Islet precursor cell (in vitro differentiated cells): ENCODE measurements at regions not wholly inside any gene's neighbourhood (a gene's known extent, or its start where the extent isn't known, plus 50 kb on each side); places are given as distances from the start of the nearest gene placed in this dataset.
"Not testable (repeated sequence)": the region's sequence is repeated elsewhere in the genome, so short reads cannot be mapped to it uniquely, and the experiment has no call there.

Experiments
- DNase-seq: peaks from one replicate; pipeline ENCODE4 v3.0.0-alpha.2; 2018

DNA sequence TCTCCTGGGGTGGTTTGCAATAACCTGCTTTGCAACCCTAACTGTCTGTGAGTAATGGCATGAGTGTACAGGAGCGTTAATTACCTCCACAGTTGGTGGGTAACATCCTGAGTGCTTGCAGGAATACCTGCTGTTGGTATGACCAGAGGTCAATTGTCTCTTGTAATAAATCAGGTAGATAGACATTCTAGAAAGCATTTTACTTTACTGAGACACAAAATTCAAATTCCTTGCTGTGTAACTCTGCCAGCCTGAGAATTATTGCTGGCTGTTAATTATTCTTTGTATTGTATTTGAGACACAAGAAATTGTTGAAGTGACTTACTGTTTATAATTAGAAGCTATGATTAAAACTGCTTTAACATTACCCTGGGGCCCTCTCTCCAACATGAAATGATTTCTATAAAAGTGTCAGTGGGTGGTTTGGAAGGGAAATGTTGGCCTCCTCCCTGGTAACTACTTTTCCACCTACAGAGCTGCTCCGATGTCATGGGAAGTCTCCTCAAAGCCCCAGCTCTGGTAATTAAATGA lies 150.8 kb upstream of the ADCY2 start:
- peak; percentile 62 for DNase-seq

DNA sequence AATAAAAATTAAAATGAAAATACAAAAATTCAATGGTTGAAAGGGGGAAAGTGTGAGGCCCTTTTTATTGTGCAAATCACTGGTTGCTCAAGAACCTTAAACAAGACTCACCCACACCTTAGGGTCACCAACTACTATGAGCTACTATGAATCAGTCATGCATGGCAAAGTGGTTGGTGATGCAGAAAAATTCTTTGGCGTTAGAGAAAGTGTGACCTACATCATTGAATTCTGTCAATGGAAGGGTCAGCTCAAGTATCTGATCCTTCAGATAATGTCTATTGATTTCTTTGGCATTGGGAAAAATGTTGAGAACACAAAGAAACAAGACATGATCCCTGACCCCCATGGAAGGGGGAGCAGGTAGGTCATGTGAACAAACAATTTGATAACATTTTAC lies 149.7 kb upstream of the ADCY2 start:
- no peak for DNase-seq

DNA sequence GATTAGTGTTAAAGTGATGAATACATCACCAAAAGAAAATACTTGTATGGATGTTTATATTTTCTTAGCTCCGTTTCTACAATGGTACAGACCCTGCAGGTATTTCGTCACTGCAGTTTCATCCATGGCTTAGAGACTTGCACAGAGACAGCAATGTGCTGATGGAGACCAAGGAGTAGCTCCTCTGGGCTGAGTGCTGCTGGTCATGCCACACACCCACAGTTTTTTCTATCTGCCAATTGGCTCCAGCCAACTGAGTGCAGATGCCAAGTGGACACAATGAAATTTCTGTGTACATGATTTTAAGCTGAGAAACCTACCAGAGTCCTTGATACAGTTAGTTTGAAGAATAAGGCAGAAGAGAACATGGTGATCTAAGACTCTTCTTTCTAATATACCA lies 145.9 kb upstream of the ADCY2 start:
- DNase-seq, result no peak

DNA sequence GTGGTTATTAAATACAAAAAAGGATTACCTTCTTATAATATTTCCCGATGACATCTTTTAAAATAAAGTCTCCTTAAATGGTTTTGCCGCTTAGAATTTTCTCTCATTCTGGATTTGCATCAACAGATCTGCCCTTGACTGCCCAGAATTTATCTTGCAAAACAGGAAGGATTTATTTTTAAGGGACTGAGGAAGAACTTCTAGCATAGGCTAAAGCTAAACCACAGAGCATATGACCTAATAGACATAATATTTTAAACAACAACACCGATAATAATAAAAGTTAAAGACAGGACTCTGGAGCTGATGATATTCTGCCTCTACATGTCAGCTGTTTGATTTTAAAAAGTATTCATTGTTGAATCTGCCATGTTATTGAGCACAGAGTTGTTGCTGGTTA lies 145.3 kb upstream of the ADCY2 start:
- DNase-seq, result no peak

DNA sequence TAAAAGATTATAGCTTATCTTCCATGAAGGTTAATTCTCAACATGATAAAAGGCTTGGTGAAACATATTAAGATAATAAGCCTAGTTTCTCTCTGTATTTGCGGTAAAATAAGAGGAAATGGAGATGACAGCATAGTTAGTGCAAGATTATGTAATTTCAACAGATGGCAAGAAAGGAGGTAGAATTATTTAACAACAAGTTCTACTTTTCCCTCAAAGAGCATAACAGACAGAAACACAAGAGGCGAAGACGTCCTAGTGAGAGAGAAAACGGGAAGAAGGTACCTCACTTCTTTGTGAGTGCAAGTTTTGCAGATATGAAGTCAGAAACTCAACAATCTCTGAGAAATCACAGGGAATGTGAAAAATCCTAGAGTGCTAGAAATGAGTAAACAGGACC lies 144.8 kb upstream of the ADCY2 start:
- DNase-seq, result no peak

DNA sequence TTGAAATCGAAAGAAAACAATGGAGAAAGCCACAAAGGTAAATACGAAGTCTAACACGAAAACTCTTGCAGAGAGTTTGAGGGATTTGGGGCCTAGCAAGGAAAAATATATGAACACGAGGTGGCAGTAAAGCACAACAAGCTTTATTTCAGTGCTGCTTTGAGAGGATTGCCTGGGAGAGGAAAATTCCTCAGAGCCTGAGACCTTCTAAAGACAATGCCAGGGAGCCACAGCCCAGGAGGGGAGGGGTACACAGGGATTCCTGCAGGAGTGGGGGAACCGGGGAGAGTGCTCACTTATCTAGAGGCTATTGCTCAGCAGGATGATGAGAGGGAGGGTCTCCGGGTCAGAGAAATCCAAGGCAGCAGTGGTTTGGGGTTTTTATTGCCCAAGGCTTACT lies 134.9 kb upstream of the ADCY2 start:
- DNase-seq, result peak; percentile 82

DNA sequence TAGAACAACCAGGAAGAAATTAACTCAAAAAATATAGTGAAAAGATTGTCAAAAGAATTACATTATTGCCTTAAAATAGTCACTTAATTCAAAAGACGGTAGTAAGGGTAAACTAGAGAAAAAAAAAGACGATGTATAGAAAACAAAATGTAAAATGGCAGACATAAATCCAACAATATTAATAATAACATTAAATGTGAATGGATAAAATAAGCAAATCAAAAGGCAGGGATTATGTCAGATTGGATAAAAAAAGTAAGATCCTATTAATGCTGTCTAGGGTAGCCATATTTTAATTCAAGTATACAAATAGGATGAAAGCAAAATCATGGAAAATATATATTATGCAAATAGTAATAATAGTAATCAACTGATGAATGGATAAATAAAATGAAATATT lies 134.0 kb upstream of the ADCY2 start:
- DNase-seq, result no peak

DNA sequence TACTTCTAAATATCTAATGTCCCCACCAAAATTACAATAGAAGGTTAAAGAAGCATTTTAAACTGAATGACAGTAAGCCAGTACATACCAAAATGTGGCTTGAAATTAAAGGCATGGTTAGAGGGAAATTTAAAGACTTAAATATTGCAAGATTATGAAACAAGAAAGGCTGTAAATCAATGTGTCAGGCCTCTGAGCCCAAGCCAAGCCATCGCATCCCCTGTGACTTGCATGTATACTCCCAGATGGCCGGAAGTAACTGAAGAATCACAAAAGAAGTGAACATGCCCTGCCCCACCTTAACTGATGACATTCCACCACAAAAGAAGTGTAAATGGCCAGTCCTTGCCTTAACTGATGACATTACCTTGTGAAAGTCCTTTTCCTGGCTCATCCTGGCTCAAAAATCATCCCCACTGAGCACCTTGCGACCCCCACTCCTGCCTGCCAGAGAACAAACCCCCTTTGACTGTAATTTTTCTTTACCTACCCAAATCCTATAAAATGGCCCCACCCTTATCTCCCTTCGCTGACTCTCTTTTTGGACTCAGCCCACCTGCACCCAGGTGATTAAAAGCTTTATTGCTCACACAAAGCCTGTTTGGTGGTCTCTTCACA lies 132.4 kb upstream of the ADCY2 start:
- DNase-seq, result not testable (repeated sequence)

DNA sequence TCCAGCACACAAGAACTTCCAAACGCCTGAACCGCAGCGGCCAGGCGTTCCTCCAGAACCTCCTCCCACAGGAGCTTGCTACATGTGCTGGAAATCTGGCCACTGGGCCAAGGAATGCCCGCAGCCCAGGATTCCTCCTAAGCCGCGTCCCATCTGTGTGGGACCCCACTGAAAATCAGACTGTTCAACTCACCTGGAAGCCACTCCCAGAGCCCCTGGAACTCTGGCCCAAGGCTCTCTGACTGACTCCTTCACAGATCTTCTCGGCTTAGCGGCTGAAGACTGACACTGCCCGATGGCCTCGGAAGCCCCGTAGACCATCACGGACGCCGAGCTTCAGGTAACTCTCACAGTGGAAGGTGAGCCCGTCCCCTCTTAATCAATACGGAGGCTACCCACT lies 130.2 kb upstream of the ADCY2 start:
- not testable (repeated sequence) for DNase-seq

DNA sequence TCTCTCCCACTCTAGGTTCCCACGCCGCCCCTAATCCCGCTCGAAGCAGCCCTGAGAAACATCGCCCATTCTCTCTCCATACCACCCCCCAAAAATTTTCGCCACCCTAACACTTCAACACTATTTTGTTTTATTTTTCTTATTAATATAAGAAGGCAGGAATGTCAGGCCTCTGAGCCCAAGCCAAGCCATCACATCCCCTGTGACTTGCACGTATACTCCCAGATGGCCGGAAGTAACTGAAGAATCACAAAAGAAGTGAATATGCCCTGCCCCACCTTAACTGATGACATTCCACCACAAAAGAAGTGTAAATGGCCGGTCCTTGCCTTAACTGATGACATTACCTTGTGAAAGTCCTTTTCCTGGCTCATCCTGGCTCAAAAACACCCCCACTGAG lies 127.2 kb upstream of the ADCY2 start:
- DNase-seq, result not testable (repeated sequence)

DNA sequence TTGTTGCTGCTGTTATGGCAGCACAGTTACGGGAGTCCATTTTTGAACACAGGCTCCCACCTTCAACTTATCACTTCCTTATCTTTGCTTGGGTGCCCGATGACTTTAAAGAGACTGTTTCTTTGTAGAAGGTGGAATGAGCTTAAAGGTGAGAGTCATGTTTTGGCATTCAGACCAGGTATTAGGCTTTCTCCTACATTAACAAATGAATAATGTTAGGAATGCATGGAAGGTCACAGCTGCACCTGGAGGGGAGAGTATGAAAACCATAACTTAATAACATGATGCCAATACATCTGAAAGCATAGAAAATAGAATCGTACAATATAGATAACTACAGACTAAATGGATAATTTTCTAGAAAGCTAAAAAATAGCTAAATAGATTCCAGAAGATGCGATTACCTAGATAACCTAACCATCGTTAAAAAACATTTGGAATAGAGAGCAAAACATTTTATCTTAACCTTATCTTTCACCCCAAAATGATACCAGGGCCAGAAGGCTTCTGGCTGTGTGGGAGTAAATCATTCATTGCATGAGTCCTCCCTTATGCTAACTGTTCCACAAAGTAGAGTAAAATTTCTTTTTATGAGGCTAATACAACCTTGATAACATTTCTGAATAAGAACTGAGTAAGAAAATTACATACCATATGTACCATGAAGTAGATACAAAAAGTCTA lies 126.2 kb upstream of the ADCY2 start:
- no peak for DNase-seq

DNA sequence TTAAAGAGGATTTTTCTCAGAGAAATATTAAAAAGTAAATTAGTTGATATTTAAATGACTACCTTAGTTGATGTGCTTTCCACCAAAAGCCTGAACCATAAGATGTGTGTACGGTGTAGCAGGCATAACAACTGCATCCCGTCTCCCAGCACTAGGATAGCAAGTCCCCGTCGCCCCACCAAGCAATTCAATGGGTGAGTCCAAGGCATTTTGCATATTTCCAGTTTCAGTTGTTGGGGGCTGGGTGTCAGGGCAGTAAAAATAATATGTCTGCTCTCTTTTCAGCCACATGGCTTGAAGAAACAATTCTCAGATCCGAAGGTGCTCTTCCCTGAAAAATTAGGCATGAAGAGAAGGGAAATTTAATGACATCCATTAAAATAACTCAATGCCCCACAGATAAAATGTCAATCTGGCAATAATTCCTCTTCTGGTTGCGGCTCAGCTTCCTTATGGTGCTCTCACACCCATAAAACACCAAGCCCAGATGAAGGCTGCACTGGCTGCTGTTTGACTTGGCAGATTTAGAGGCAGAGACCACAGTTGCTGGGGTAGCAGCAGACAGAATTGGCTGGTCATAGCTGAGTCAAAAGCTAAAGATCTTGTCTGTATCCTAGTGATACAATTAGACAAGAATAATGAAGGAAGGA lies 124.4 kb upstream of the ADCY2 start:
- DNase-seq, result no peak

DNA sequence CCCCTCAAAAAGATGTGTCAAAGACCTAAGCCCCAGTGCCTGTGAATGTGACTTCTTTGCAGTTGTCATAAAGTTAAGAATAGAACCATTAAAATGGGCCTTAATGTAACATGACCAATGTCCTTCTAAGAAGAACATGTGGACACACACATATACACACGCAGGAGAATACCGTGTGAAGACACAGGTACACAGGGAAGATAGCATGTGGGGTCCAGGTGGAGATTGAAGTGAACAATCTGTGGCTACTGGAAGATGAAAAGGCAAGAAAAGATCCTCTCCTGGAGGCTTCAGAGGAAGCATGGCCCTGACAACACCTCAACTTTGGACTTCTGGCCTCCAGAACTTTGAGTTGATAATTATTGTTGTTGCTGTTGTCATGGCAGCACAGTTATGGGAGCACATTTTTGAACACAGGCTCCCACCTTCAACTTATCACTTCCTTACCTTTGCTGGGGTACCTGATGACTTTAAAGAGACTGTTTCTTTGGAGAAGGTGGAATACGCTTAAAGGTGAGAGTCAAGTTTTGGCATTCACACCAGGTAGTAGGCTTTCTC lies 123.5 kb upstream of the ADCY2 start:
- DNase-seq, result no peak

DNA sequence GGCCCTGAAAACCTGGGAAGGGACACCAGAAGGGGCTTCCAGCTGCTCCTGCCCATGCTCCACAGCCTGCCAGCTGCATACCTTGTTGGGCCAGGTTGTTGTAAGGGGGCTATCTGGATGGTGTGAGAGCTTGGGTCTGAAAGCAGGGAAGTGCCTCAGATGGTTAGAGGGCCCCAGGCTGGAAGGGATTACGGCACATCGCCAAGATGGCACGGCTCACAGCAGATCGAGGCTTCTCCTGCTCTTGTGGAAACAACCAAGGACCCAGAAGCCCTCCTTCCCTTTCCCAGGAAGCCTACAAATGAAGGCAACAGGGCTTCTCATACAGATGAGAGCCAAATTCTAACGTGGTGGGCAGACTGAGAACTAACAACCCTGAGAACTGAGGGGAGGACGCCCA lies 121.7 kb upstream of the ADCY2 start:
- no peak for DNase-seq

DNA sequence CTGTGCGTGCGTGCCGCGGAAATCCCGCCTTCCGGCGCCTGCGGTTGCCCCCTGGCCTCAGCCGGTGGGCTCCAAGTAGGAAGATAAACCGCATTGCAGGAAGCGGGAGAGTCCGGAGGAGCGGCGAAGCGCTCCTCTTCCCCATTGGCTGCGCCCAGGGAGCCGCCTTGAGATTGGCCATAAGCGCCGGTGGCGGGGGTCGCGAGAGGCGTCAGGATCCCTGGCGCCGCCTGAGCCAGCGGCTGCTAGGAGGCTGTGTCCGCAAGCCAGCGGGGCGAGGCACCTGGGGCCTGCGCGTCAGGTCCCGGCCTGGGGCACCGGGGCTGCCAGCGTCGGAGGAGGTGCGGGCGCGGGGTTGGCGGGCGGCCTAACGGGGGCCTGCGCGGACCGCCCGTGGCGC lies 106.3 kb upstream of the ADCY2 start:
- DNase-seq, result not testable (repeated sequence)

DNA sequence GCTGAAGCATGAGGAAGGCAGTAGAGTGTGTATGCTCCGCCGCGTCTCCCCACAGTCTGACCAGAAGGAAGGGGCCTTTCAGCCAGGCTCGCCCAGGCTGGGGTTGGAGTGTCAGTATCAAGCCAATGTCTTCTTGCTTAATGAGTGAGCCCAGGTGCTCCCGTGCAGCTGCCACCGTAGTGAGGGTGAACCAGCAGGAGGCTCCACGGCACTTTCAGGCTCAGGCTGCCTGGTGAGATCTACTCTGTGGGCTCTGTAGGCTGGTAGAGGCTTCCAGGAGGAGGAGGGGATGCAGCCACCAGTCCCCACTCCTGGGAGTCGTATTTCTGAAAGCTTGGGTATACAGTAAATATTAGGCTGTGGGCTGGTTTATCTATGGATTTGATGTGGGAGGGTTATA lies 98.1 kb upstream of the ADCY2 start:
- not testable (repeated sequence) for DNase-seq

DNA sequence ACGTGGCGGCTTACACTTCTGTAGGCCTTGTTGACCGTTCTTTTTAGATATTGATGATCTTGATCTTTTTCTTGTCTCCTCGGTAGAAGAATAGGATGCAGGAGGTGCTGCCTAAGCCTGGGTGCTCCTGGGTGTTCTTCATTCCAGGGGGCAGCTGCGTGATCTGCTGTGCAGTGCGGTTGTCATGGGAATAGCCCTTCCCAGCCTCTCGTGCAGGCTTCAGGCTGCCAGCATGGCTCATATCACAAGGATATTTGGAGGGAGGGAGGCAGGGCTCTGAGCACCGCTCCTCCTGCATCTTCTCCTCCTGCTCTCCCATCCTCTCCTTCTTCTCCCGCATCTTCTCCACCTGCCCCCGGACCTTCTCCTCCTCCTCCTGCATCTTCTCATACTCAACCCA lies 96.2 kb upstream of the ADCY2 start:
- DNase-seq, result not testable (repeated sequence)

DNA sequence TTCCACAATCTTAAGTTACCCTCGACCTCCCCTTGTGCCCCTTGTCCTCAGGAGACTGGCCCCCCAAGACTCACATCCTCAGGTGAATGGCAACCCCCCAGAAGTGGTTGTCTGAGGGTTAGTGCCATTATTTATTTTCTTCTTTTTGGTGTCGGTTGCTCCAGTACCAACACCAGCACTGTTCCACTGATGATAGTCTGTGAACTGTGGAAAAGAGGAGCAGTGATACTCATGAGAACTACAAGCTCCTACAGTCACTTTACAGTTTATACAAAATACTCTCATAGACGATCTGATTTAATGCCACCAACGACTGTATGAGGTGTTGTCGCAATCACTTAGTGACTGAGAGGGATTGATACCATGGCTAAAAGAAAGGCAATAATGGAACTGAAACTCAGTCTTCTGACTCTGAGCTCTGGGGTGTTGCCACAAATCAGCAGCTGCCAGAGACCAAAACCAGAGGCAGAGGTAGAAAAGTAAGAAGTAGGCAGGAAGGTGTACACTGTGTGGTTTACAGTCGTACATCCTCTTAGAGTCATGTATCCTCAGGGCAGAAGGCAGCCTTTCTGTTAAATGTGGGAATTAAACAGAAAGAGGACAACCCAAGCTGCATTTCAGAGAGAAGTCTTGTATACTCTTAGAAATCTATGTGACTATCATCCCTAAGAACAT lies 90.8 kb upstream of the ADCY2 start:
- DNase-seq, result not testable (repeated sequence)

DNA sequence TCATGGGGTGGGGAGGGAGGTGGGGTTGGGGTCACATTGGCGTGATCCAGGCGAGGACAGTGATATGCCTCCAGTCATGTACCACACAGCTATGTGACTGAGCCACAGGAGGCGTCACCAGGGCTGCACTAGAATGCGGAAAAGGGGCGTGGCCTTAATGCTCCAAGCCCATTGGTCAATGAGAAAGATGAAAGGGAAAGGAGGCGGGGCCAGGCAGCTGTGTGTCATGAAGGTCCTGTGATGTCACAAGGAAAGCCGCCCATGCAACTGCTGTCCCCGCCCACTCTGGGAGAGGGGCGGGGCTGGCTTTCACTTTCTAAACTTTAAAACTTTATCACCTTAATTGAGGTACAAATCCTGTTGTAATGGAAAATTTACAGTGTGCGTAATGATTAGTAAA lies 89.4 kb upstream of the ADCY2 start:
- DNase-seq, result not testable (repeated sequence)

DNA sequence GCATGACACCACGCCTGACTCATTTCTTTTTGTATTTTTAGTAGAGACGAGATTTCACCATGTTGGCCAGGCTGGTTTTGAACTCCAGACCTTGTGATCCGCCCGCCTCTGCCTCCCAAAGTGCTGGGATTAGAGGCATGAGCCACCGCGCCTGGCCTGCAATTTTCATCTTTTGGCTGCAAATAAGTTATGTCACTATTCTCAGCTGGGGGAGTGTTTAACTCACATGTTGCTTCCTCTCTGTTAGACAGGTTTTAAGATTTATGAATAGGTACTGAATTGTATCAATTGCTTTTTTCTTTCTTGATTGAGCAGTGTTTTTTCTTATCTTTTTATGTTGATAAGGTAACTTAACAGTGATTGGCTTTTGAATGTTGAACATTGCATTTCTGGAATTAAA lies 88.2 kb upstream of the ADCY2 start:
- not testable (repeated sequence) for DNase-seq

DNA sequence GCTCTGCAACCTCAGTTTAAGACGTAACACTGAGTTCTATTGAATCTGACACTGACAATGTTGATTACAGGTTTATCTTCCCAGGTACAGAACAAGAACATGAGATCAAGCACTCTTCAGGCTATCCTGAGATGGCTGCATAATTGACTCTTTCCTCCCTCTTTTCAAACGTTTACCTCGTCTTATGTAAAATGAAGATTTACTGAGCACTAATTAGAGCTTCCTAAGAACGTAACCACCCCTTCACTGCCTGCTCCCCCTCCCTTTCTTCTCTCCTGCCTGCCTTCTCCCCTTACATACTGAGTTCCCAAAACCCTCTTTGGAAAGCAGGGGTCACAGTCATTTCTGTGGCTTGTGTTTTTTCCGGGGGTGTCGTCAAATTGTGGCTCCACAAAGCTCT lies 86.2 kb upstream of the ADCY2 start:
- not testable (repeated sequence) for DNase-seq

DNA sequence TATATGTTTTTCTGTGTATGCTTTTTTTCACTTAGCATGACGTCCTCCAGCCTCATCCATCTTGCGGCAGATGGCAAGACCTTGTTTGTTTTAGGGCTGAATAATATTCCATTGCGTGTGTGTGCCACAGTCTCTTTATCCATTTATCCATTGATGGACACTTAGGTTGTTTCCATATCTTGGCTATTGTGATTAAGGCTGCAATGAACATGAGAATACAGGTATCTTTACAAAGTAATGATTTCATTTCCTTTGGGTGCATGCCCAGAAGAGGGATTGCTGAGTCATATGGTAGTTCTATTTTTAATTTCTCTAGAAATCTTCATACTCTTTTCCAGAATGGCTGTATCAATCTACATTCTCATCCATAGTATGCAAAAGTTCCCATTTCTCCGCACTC lies 85.3 kb upstream of the ADCY2 start:
- DNase-seq, result not testable (repeated sequence)

DNA sequence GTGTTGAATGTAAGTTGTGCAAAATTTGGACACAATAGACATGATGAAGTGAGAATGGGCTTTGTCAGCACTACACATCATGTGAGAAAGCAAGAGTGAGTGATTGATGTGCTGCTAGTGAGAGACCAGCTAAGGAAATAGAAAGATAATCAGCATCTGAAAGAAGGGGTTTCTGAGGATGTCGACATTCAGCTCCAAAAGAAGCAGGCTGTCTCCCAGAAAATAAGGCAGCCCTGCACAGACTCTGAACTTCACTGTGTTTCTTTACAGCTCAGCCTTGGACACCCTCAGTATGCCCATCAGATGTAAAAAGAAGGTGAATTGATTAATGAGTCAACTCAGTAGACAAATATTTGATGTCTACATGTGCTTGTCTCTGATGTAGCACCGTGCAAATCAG lies 80.8 kb upstream of the ADCY2 start:
- no peak for DNase-seq
